HG03045 (cell line): ENCODE measurements at regions not wholly inside any gene's neighbourhood (a gene's known extent, or its start where the extent isn't known, plus 50 kb on each side); places are given as distances from the start of the nearest gene placed in this dataset.

Experiments used
- ATAC-seq: cut with Tn5 transposase; IDR thresholded peaks from one replicate; pipeline ENCODE4 v1.9.1; 2021; ENCODE audit warnings: mild to moderate bottlenecking, moderate library complexity; ENCODE audit not compliant: unreplicated experiment

DNA sequence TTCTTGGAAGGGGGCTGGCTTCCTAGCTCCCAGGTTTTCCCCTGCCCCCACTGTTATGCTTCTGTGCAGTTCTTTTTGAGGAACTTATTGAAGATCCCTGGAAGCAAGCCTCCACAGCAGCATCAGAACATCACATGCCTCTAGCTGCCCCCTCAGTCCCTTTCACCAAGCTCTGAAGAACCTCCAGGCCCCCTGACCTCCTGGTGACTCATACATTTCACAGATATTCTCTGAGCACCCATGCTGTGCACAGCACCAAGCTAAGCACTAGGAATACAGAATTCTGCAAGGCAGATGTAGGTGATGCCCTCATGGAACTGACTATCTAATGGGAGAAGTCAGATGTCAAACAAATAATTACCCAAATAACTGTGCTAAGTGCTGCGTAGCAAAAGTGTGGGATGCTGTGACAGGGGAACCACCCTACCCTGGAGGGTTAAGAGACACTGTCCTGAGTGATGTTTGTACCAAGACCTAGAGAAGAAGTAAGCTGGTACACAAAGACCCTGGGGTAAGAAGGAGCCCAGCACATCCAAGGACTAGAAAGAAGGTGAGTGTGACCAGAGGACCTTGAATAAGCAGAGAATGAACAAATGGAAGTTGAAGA lies 213.7 kb upstream of the NR4A3 start:
- ATAC-seq: no peak

DNA sequence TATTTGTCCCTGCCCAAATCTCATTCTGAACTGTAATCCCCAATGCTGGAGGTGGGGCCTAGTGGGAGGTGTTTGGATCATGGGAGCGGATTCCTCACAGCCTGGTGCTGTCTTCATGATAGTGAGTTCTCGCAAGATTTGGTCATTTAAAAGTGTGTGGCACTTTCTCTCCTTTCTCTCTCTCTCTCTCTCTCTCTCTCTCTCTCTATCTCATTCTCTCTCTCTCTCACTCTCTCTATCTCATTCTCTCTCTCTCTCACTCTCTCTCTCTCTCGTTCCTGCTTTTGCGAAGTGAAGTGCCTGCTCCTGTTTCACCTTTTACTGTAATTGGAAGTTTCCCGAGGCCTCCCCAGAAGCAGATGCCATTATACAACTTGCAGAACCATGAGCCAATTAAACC lies 207.3 kb upstream of the NR4A3 start:
- no peak for ATAC-seq

DNA sequence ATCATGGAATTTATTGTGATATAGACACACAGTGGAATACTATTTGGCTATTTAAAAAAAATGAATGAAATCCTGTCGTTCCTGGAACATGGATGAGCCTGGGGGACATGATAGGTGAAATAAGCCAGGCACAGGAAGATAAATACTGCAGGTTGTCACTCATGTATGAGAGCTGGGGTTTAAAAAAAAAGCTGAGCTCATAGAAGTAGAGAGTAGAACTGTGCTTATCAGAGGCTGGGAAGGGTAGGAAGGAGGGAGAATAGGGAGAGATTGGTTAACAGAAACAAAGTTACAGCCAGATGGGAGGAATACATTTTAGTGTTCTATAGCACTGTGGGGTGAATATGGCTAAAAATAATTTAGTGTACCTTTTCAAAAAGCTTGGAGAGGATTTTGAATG lies 200.6 kb upstream of the NR4A3 start:
- ATAC-seq: no peak

DNA sequence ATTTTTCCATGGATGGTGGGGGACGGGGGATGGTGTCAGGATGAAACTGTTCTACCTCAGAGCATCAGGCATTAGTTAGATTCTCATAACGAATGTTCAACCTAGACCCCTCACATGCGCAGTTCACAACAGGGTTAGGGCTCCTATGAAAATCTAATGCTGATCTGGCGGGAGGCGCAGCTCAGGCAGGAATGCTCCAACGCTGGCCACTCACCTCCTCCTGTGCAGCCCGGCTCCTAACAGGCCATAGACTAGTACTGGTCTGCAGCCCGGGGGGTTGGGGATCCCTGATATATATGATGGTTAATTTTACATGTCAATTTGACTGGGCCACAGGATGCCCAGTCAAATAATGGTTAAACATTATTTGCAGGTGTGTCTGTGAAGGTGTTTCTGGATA lies 199.0 kb upstream of the NR4A3 start:
- ATAC-seq: no peak

DNA sequence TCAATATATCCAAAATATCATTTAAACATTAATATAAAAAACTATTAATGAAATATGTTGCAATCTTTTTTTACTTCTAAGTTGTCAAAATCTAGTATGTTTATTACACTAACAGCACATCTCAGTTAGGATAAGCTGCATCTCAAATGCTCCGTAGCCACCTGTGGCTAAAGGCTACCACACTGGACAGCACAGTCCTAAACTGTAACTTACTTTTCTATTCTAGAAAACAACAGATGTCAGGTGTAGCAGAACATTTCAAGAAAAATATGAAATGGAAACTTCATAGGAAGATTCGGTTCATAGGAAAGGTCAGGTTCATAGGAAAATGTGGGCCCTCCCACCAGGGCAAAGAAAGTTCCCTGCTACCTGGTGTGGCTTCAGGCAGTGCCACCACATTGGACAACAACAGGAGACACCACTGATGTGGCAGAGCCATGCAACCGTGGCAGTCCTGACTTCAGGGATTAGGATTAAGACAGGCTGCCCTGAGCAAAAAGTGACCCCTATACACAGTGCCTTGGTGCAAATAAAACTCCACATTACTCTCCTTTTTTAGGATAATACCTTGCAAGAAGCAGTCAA lies 197.8 kb upstream of the NR4A3 start:
- ATAC-seq: no peak

DNA sequence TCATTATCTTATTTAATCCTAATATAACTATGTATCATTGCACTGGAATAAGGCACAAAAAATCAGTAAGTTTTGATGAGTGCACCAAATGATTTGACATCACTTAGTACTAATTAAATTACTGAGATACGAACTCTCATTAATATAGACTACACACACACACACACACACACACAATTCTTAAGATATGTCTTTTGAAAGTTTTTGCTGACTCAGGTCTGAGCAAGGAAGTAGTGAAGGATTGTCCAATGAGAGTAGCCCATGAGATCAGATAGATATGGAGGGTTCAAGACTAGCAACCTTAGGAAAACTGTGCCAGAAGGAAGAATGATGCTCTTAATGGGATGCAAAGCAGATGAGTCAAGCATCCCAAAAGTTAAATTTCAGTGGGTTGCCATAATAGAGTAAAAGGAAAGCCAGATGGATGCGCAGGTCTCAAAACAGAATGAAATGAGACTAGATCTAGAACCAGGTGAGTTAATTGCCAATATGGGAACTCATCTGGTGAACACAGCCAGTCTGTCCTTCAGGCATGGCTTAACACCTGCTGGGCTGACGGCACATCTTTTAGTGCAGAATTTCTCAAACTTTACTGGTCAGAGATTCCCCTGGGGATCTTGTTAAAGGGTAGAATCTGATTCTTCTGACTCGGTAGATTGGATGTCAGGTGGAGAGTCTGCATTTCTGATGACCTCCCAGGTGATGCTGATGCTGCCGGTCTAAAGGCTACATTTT lies 197.0 kb upstream of the NR4A3 start:
- no peak for ATAC-seq

DNA sequence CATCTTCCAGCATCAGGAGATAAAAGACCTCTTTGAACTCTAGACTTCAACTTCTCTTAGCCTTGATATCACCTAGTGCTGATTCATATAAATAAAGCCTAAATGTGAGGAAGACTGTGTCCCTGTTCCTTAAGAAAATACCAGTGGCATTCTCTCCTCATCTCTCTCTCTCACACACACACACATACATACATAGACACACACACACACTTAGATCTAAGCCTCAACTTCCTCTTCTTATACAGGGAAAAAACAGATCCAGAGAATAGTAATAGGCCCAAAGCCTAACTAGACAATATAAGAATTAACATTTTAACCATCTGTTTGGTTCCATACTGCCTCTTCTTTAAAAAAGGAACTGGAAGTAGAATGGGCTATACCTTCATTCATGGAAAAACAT lies 195.3 kb upstream of the NR4A3 start:
- ATAC-seq: no peak

DNA sequence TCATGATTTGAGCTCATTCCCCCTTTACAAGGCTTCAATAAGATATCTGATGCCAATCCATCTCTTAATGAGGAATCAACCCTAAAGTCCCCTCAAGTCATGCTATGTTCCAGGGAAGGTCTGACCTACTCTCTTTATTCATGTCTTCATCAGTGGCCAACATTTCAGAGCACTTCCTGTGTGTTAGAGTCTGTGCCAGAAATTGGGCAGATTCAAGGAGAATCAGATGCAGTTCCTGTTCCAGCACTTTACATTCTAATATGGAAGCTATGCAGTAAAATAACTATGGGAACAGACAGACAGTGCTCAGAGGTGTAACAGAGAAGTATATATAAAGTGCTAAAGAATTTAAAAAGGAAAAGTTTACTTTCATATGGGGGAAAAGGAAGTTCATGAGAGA lies 193.4 kb upstream of the NR4A3 start:
- ATAC-seq: no peak

DNA sequence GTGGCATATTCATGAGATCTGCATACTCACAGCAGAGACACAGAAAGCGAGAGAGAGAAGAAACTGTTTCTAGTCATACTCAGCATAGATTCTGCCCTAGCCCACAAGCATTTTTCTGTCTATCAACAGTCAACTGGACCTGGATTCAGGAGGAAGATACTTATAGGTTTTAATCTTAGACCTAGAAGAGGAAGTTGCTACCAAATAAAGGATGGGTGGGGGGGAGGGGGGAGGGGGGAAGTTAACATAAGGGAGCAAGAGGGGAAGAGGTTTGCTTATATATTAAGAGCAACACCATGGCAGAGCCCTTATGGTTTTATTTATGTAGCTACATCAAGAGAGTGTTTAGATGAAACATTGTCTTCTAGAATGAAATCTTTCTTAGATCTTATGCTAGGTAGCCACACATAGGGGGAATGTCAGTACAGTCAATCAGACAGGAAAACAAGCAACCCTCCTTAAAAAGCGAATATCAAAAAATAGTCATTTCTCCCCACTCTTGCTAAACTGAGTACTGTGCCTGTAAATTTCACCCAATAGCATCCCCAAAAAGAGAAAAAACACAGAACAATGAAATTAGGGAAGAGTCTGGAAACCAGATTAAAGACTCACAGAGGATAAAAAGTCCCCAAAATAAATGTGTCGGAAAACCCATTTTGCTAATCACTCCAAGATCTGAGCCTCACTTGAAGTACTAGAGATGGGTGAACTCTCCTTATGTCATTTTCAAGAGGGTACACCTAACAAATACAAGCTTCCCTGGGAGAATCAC lies 192.7 kb upstream of the NR4A3 start:
- ATAC-seq: no peak

DNA sequence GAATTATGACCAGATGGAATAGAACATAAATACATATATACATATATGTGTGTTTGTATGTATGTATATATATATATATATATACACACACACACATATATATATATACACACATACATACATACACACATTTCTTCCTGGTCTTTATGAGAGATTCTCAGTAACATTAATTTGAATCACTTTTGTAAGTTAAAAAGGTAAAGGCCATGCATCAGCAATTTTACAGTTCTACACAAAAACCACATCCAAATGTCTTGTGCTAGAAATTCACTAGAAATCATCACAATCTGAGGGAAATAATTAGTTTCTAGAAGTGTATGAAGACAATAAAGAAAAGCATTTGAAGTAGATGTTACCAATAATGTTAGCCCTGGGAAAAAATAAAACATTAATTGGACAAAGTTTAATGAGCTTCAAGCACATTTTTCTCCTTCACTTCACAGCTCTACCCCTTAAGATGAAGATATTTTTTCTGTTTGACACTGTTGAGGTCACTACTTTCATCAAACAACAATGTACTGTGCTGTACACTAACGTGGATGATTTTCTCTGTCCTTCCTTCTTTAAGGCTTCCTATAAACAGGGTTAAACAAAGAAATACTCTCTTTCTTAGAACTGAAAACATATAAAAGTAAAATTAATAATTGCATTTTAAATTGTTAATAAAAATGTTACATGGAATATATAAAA lies 189.2 kb upstream of the NR4A3 start:
- ATAC-seq: no peak

DNA sequence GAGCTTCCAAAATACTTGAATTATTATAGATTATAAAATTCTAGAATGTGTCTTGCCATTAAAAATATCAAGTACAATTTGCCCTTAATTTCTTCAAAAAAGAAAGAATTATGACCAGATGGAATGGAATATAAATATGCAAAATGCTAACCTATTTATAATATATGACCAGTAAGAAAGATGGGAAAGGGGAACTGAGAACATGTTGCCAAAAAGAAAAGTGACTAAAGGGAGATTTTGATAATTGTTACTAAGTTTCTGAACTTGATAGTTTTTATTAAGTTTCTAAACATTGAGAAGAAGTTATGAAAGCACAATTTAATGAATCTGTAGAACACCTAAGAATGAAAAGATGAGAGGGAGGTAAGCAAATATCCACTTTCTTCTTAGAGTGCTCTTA lies 188.4 kb upstream of the NR4A3 start:
- ATAC-seq: no peak

DNA sequence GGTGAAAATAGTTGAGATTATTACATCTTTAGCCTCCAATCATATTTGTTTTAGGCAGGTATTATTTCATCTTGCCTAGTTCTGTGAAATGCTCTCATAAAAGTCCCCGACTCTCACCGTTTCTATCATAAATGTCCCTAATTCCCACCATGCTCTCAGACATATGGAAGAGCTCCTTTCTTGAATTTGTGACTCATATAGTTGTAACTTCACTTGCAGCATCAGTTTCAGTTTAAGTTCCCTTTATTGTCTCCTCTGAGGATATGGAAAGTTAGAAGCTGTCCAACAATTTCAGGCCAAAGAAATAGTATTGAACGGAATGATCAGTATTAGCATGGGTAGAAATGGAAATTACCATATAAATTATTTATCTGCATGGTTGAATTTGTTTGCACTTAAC lies 187.5 kb upstream of the NR4A3 start:
- ATAC-seq: no peak

DNA sequence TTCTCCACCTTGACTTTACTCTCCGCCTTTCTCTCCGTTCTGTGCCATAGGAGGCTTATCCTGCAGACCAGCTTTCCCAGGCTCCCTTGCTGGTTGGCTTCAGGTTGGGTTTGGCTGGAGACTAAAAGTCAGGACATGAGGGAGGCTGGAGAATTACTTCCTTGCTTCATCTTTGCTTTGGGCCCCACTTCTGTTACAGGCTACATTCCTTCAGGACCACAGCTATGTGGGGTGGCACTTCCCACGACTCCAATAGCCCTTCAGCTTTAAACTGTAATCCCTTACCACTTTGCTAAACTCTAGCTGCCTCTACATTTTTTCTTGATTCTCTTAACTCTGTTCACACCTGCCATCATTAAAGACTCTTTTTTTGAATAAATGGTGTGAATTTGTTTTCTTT lies 186.7 kb upstream of the NR4A3 start:
- no peak for ATAC-seq

DNA sequence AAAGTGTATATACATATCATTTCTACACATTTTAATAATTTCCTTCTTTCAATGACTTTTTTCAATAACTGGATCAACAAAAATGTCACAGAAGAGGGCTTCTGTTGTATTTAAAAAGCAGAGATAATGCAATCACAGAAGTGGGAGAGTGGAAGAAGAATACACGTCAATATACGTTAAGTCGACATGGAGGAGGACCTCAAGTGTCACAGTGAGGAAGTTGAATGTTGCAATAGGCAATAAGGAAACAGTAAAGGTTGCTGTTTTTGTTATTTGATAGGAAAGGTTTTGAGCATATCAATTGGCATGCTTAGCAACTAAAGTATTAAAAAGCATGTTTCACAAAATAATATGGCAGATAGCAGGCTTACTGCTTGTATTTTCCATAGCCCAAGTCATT lies 184.0 kb upstream of the NR4A3 start:
- ATAC-seq: no peak

DNA sequence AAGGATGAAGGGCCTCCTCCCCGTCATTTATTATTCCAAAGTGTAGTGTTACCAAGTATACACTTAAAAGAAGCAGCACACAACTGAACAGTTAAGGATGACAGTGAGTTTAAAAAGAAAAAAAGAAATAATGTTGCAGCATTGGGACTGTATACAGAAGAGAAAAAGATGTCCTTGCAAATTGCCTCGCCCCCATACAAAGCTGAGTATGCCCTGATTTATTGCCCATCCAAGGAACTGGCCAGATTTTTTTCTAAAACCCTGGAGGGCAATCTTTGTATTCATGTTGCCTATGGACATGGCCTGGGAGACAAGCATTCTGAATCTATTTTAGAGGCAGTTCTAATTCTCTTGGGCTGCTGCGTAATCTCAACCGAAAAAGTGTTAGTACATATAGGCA lies 182.7 kb upstream of the NR4A3 start:
- no peak for ATAC-seq

DNA sequence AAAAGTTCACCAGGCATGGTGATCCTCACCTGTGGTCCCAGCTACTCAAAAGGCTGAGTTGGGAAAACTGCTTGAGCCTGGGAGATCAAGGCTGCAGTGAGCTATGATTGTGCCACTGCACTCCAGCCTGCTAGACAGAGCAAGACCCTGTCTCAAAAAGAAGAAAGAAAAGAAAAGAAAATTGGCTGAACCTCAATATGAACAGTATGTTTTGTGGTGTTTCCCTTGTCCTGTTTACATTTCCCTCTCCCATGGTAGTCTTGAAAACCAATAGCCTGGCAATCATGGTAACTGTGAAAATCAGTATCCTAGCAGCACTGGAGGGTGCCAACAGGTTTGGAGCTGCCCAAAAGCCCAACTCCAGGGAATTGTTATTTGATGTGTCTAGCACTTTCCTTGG lies 174.1 kb upstream of the NR4A3 start:
- ATAC-seq: no peak

DNA sequence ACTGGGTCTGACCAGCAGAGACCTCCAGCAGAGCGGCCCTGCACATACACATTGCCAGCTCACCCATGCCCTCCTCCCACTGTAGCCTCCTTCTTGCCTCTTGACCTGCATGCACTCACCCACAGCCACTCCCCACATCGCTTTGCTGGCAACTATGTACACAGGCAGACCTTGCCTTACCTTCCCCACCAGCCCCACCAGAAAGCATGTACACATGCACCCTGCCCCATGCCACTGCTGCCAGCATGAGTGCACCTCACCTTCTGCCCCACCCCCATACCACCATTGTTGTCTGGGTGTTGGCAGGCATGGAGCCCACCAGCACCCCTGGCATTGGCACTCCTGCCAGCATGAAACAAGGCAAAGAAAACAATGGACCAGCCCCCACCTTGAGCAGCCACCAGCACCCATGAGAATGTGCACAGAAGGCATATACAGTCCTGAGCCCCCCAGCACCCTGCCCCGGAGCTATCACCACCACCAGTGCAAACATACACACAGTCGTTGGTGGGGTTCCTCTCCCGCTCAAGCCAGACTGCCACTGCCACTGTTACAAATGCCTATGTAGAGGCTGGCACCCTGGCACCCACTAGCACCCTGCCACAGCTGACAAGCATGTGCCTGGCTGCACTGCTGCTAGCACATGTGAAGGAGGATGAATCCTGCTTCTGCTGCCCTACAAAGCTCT lies 171.4 kb upstream of the NR4A3 start:
- ATAC-seq: no peak

DNA sequence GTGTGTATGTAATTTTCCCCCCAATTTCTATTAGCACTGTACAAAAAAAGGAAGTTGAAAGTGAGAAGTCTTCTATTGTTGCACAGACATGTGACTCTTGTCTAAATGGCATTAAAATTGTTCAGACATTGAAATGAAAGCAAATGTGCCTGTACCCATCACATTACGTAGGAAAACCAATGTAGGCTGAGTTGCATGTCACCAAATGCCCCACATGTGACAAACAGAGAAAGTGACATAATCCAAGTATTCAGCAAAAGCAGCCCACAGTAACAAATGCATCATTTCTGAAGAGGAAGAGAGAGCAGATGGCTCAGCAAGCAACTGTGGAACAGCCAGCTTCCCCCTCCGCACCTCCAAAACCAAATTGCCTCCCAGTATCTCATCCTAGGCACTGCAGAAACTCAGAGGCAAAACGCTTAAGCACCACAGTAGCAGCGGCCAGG lies 161.5 kb upstream of the NR4A3 start:
- ATAC-seq: peak; percentile 90

DNA sequence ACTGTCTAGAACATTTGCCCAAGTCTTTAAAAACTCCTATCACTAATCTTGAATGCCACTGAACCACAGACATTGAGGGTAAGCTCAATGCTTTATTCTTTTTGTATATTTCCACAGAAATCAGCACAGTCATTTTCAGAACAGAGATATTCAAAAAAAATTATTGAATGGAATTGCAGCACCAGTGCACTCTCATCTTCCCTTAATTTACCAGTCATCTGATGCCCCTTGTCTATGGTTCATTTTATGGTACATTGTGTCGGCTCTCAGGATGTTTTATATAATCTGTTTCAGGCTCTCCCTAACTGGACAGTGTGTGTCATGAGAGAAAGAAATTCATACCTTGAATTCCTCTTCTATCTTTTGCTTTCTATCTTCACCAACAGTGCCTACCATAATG lies 158.4 kb upstream of the NR4A3 start:
- ATAC-seq: no peak

DNA sequence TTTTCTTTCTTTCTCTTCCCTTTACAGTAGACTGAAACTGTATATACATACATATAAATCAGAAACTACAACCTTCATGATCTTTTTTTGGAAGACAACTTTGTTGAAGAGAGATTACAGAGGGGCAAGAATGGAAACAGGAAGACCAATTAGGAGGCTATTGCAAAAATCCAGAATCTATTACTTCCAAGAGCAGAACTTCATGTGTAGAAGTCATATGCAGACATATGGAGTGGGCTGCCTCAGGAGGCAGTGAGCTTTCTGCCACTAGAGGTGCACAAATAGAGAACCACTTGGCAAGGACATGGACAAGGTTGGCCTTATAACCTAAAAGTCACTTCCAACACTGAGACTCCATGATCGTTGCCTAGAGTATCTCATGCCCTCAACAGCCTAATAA lies 157.8 kb upstream of the NR4A3 start:
- ATAC-seq: no peak

DNA sequence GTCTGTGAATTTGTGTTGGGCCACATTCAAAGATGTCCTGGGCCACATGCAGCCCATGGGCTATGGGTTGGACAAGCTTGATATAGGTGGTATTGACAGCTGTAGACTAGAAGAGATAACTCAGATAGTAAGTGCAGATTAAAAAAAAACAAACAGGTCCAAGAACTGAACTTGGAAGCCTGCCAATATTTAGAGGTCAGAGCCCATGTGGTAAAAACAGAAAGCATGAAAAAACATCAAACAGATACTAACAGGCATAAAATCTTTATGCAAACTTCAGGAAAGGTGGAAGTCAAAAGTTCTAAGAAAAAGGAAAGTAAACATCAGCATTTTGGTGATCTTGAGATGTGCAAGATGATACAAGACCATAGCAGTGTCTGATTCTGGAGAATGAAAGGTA lies 155.1 kb upstream of the NR4A3 start:
- ATAC-seq: no peak
